Right atrium auricular region (tissue), 2 donors: ENCODE measurements at regions not wholly inside any gene's neighbourhood (a gene's known extent, or its start where the extent isn't known, plus 50 kb on each side); places are given as distances from the start of the nearest gene placed in this dataset.

Source experiments
- DNase-seq: peaks from one replicate; pipeline ENCODE4 v3.0.0-alpha.2; 2019; ENCODE audit warnings: low spot score
- H3K27ac ChIP-seq, 2 donors: fragments of 200-600 bp; sonication (generic); 1 replicate in 1 of 2; 2 replicates in 1 of 2; pipeline ENCODE4 v1.5.1; 2016 to 2019
- H3K27me3 ChIP-seq, 2 donors: fragments of 200-600 bp; sonication (generic); one replicate each; pipeline versions ENCODE4 v1.5.1 to v1.6.0; 2017 to 2019
- H3K36me3 ChIP-seq: fragments of 200-600 bp; sonication (generic); one replicate; pipeline ENCODE4 v1.5.1; 2016
- H3K4me1 ChIP-seq, 2 donors: fragments of 200-600 bp; sonication (generic); one replicate each; pipeline versions ENCODE4 v1.5.1 to v1.6.0; 2017 to 2019
- H3K4me3 ChIP-seq, 2 donors: fragments of 200-600 bp; sonication (generic); 1 replicate in 1 of 2; 2 replicates in 1 of 2; pipeline ENCODE4 v1.5.1; 2017 to 2019; ENCODE audit warnings: mild to moderate bottlenecking in 1 of 2, moderate library complexity in 1 of 2
- H3K9me3 ChIP-seq, 2 donors: fragments of 200-600 bp; sonication (generic); one replicate each; pipeline ENCODE4 v1.5.1; 2019
- TF ChIP-seq, protein P1 (sequence below), 2 donors: fragments of 200-600 bp; sonication (generic); IDR thresholded peaks; one replicate each; pipeline ENCODE4 v1.5.1; 2019; ENCODE audit warnings: antibody characterized with exemption in 2 of 2

DNA sequence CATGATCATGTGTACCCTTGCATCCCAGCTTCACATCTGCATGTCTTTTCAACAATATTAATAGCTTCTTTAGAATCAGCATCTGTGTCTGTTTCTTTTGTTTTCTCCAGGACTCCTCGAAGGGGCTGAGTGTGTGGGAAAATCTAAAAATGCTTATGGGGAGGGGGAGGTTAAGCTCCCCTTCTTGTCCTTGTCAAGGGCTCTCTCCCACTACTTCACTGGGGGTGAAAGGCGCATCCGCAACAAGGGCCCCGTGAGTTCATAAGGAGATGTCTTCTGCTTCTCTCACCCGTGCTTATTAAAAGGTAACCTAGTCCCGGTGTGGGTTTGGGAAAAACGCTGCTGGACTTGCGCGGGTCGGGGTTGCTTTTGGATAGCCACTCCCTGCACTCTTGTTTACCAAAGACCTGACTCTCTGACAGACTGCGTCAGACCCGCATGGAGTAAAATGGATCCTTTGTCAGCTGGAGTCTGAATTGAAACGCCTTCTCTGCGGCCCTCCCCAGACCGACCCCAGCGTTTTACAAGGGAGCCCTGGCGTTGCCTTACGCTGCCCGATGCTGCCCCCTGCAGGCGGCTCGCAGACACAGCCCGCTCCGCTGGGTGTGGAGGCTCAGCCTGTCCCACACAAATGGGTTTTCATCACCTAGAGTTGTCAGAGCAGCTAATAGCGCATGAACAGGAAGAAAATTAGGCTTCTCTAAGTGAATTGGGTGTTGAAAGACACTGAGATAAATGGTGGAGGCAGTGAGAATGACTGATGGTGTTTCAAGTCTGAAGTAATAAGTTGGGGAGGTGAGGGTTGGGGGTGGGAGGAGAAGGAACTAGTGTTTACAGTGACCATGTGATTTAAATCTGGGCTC lies 53.8 kb downstream of the IER5 start:
- TF ChIP-seq, protein P1, sequence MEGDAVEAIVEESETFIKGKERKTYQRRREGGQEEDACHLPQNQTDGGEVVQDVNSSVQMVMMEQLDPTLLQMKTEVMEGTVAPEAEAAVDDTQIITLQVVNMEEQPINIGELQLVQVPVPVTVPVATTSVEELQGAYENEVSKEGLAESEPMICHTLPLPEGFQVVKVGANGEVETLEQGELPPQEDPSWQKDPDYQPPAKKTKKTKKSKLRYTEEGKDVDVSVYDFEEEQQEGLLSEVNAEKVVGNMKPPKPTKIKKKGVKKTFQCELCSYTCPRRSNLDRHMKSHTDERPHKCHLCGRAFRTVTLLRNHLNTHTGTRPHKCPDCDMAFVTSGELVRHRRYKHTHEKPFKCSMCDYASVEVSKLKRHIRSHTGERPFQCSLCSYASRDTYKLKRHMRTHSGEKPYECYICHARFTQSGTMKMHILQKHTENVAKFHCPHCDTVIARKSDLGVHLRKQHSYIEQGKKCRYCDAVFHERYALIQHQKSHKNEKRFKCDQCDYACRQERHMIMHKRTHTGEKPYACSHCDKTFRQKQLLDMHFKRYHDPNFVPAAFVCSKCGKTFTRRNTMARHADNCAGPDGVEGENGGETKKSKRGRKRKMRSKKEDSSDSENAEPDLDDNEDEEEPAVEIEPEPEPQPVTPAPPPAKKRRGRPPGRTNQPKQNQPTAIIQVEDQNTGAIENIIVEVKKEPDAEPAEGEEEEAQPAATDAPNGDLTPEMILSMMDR (IDR thresholded peaks at IDR 0.05), result peak; percentile 92 to 97

DNA sequence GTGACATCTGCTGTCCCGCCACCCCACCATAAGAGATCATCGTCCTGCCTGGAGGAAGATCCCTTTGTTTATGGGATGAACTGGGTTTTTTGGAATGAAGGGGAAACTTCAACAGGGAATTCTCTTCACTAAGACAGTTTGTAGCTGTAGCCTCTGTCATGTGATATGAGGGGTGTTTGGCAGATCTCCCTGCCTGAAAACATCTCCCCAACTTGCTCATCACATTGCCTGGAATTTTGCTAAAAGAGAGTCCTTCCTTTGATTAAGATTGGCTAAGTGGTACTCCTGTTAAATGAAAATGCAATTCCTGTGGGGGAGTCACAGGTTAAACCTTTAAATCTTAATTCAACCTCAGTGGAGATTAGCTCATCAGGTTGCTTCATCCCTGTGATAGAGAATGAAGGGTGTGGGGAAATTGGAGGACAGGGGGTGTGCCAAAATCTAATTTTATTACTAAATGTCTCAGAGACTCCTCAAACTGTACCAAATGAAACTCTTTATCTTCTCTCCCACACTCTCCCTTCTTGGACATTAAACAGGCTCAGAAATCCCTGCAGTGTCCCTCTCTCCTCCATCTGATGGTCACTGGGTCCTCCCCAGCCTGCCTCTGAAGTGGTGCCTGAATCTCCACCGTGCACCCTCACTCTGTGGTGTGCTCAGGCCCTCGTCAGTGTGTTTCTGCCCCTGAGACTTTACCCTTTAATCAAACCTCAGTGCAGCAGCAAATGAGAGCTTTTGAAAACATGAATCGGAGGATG lies 54.8 kb downstream of the IER5 start:
- H3K36me3 ChIP-seq, result no peaks in the 10 kb centered on the region
- DNase-seq, result no peak
- peaks cover 0 to 47% of the 10 kb centered on the region in 2 donors for H3K4me1 ChIP-seq
- H3K4me3 ChIP-seq, result no peak overlapping the region
- H3K27me3 ChIP-seq, result no peaks in the 10 kb centered on the region
- TF ChIP-seq, protein P1 (IDR thresholded peaks at IDR 0.05), result no peak
- H3K9me3 ChIP-seq, result peaks cover 0 to 4% of the 10 kb centered on the region in 2 donors
- peak overlapping the region; percentile 65 to 77 for H3K27ac ChIP-seq

More for the DNA sequence above, 53.8 kb downstream of the IER5 start:
- peak overlapping the region in 1 of 2 donors; percentile 37 for H3K4me3 ChIP-seq
- peak; percentile 91 for DNase-seq
- peak overlapping the region; percentile 65 to 77 for H3K27ac ChIP-seq
- no peaks in the 10 kb centered on the region for H3K36me3 ChIP-seq
- peaks cover 0 to 4% of the 10 kb centered on the region in 2 donors for H3K9me3 ChIP-seq
- no peaks in the 10 kb centered on the region for H3K27me3 ChIP-seq
- peaks cover 0 to 47% of the 10 kb centered on the region in 2 donors for H3K4me1 ChIP-seq

DNA sequence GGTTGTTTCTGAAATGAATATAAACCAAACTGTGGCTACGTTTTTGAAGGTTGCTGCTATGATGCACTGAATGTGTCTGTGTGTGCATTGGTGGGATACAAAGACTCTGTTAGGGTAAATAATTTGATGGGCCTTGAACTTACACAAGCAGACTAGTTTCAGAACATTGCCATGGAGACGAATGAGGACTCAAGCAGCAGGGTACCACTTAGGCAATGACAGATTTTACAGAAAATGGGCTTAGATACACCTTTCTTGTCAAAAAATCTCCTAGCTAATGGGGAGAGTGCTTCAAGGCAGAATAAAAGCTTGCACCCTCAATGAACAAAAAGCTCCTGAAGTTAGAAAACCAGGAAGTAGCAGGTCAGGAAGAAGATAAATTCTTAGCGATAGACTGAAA lies 55.7 kb downstream of the IER5 start:
- H3K36me3 ChIP-seq, result no peaks in the 10 kb centered on the region
- H3K27me3 ChIP-seq, result no peaks in the 10 kb centered on the region
- no peak overlapping the region for H3K4me3 ChIP-seq
- H3K4me1 ChIP-seq, result peaks cover 0 to 44% of the 10 kb centered on the region in 2 donors
- H3K9me3 ChIP-seq, result peaks cover 0 to 4% of the 10 kb centered on the region in 2 donors
- no peak for DNase-seq
- TF ChIP-seq, protein P1 (IDR thresholded peaks at IDR 0.05), result no peak
- peak overlapping the region; percentile 65 to 77 for H3K27ac ChIP-seq

DNA sequence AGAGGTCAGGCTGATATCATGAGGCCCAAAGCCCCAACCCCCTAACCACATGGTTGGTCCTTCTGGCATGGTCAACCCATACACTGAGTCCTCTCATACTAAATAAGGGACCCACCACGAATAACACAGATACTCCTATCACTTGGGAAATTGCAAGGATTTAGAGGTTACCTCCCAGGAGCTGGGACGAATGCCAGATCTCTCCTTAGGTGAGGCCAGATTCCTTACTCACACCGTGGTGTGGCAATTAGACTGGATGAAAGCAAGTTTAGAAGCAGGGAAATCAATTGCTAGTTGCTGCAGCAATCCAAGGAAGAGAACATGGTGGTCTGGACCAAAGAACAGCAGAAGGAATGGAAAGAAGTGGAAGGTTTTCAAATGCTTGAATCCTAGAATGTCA lies 60.1 kb downstream of the IER5 start:
- peaks cover 0 to 32% of the 10 kb centered on the region in 2 donors for H3K4me1 ChIP-seq
- DNase-seq, result no peak
- TF ChIP-seq, protein P1 (IDR thresholded peaks at IDR 0.05), result no peak
- no peaks in the 10 kb centered on the region for H3K36me3 ChIP-seq
- H3K27ac ChIP-seq, result peak overlapping the region; percentile 82 to 96
- H3K9me3 ChIP-seq, result peaks cover 0 to 4% of the 10 kb centered on the region in 2 donors
- peak overlapping the region in 1 of 2 donors; percentile 3 for H3K4me3 ChIP-seq
- no peaks in the 10 kb centered on the region for H3K27me3 ChIP-seq

DNA sequence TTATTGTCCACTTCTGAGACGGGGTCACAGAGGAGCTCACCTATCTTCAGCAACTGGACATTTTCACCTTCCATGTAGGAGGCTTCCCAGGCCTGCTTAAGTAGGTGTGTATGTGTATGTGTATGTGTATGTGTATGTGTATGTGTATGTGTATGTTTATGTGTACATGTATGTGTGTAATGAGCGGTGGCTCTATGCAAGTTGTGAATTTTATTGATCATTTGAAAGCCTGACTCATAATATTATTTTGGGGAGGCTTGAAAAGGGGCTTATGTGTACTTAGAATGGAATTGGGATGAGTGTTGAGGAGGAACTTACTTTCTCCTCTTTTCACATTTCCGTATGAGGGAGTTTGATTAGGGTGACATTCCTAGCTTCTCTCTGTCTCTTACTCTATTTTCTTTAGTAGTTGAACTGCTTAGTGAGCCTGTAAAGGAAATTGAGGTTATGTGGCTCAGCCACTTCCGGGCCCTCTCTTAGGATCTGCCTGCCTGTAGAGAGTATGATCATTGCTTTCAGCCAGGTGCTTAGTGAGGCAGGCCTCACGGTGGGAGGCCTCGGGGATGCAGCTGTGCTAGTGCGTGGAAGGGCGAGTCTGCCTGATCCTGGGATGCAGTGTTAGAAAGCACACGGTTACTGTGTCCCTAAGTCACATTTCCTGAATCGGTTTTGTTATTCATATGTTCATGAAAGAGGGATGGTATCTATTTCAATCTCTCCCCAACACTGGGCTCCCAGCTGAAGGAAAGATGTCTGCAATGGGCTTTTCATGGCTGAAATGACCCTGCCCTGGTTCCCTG lies 61.0 kb downstream of the IER5 start:
- H3K4me3 ChIP-seq, result peak overlapping the region in 1 of 2 donors; percentile 21

More for the DNA sequence above, 61.0 kb downstream of the IER5 start:
- H3K27me3 ChIP-seq, result no peaks in the 10 kb centered on the region
- no peaks in the 10 kb centered on the region for H3K36me3 ChIP-seq
- peak overlapping the region; percentile 82 to 96 for H3K27ac ChIP-seq
- TF ChIP-seq, protein P1 (IDR thresholded peaks at IDR 0.05), result no peak
- DNase-seq, result no peak
- peaks cover 0 to 4% of the 10 kb centered on the region in 2 donors for H3K9me3 ChIP-seq
- peaks cover 0 to 35% of the 10 kb centered on the region in 2 donors for H3K4me1 ChIP-seq
